Stimulated activated effector memory CD8-positive, alpha-beta T cell treated with anti-CD3 and anti-CD28 coated beads, Interleukin-12 subunit alpha, Interleukin-12 subunit beta, amount 100 ng/mL, for 72 hours (primary cell): ENCODE measurements at regions not wholly inside any gene's neighbourhood (a gene's known extent, or its start where the extent isn't known, plus 50 kb on each side); places are given as distances from the start of the nearest gene placed in this dataset.

Experiments used
- ATAC-seq: fragments of 150-1000 bp; cut with Tn5 transposase; 2 replicates; pipeline ENCODE4 v1.10.0; 2021
- DNase-seq, 2 donors: peaks; one replicate each; pipeline ENCODE4 v3.0.0; 2021 to 2022; ENCODE audit warnings: low spot score in 2 of 2
- H3K27ac Mint-ChIP-seq: one replicate; pipeline ENCODE4 v1.8.0; 2022; ENCODE audit warnings: mild to moderate bottlenecking, mixed read lengths
- H3K36me3 Mint-ChIP-seq: one replicate; pipeline ENCODE4 v1.8.0; 2022; ENCODE audit warnings: mild to moderate bottlenecking, mixed read lengths
- H3K4me1 Mint-ChIP-seq: one replicate; pipeline ENCODE4 v1.8.0; 2022; ENCODE audit warnings: mixed read lengths
- H3K4me3 Mint-ChIP-seq: one replicate; pipeline ENCODE4 v1.8.0; 2022; ENCODE audit warnings: mild to moderate bottlenecking, mixed read lengths
- H3K9me3 Mint-ChIP-seq: one replicate; pipeline ENCODE4 v1.8.0; 2022; ENCODE audit warnings: mixed read lengths

GRCh38 chr18:8548186-8548585 is 61.1 kb upstream of the RAB12 start:
- H3K9me3 Mint-ChIP-seq = no peaks in the 10 kb centered on the region
- H3K4me1 Mint-ChIP-seq = no peaks in the 10 kb centered on the region
- ATAC-seq (no peak), DNase-seq (no peak)
- H3K4me3 Mint-ChIP-seq = no peak overlapping the region
- no peaks in the 10 kb centered on the region for H3K36me3 Mint-ChIP-seq
- no peak overlapping the region for H3K27ac Mint-ChIP-seq

DNA sequence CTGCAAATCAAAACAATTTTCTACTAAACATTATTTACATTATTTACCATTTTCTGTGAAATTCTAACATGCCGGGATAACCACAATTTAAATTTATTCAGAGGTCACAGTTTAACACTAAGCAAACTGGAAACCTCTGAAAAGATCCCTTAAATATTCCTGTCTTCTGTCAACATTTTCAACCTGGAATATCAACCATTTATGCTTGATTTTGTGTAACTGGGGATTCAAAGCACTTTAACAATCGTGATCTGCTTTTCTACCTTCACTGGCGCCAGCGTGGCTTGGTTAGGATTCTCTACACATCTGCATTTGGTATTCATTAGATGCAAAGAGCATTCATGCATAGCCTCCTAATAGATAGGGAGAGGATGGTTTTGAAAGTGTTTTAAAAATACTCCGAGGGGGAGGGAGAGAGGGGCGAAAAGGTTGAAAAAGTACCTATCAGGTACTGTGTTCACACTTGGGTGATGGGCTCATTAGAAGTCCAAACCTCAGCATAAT is 59.9 kb upstream of the RAB12 start:
- ATAC-seq = no peak
- no peaks in the 10 kb centered on the region for H3K4me1 Mint-ChIP-seq
- no peak overlapping the region for H3K27ac Mint-ChIP-seq
- no peaks in the 10 kb centered on the region for H3K9me3 Mint-ChIP-seq
- H3K4me3 Mint-ChIP-seq = no peak overlapping the region
- no peak for DNase-seq
- no peaks in the 10 kb centered on the region for H3K36me3 Mint-ChIP-seq

GRCh38 chr18:8552151-8552550 is 57.1 kb upstream of the RAB12 start:
- DNase-seq (no peak), ATAC-seq (no peak)
- no peaks in the 10 kb centered on the region for H3K36me3 Mint-ChIP-seq
- no peaks in the 10 kb centered on the region for H3K9me3 Mint-ChIP-seq
- H3K4me3 Mint-ChIP-seq = no peak overlapping the region
- no peaks in the 10 kb centered on the region for H3K4me1 Mint-ChIP-seq
- no peak overlapping the region for H3K27ac Mint-ChIP-seq

- no peaks in the 10 kb centered on the region for H3K36me3 Mint-ChIP-seq
- H3K4me3 Mint-ChIP-seq = no peak overlapping the region
- DNase-seq = no peak
- H3K4me1 Mint-ChIP-seq = no peaks in the 10 kb centered on the region
- H3K27ac Mint-ChIP-seq = no peak overlapping the region
- ATAC-seq = no peak
- no peaks in the 10 kb centered on the region for H3K9me3 Mint-ChIP-seq
These were observed 54.9 kb upstream of the RAB12 start for GRCh38 chr18:8554354-8554753.

DNA sequence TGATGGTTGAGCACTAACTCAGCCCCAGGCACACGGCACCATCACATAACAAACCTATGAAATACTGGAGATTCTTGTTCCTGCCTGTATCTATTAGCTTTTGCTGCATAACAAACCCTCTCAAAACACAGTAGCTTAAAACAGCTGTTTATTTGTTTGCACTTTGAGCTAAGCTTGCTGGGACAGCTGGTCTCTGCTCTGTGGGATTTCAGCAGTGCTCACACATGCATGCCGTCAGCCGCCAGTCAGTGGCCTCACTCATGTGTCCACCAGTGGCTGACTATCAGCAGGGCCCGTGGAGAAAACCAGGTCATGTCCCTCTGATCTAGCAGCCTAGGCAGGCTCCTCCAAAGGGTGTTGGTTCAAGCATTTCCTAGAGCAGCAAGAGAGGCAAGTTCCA is 52.8 kb upstream of the RAB12 start:
- Mint-ChIP-seq H3K9me3 (no peaks in the 10 kb centered on the region), H3K4me1 (no peaks in the 10 kb centered on the region), H3K27ac (no peak overlapping the region), H3K36me3 (no peaks in the 10 kb centered on the region), H3K4me3 (no peak overlapping the region)
- ATAC-seq (no peak), DNase-seq (no peak)
